Keratinocyte (primary cell): ENCODE measurements at regions not wholly inside any gene's neighbourhood (a gene's known extent, or its start where the extent isn't known, plus 50 kb on each side); places are given as distances from the start of the nearest gene placed in this dataset.

ENCODE experiments used
- DNase-seq: peaks from one replicate; pipeline ENCODE4 v3.0.0-alpha.2; 2011; ENCODE audit warnings: low read depth, missing footprints, low spot score
- FAIRE-seq: peaks from 2 replicates; lab custom pipeline; 2011; peaks lifted over from hg19 to GRCh38; lab: Jason Lieb, UNC
- H2AFZ ChIP-seq: 2 replicates; pipeline ENCODE4 v1.6.0; 2012; ENCODE audit warnings: low read length, control low read depth, inconsistent platforms; ENCODE audit not compliant: control insufficient read depth
- H3K27ac ChIP-seq: 2 replicates; pipeline ENCODE4 v1.5.1; 2011; ENCODE audit warnings: low read length; ENCODE audit not compliant: control insufficient read depth, insufficient read depth
- H3K27me3 ChIP-seq: 3 replicates; pipeline ENCODE4 v1.6.0; 2011; ENCODE audit warnings: low read length; ENCODE audit not compliant: control insufficient read depth, insufficient read depth; ENCODE audit errors: extremely low read depth
- H3K36me3 ChIP-seq, 2 experiments: 2 replicates in 1 of 2; 3 replicates in 1 of 2; pipeline ENCODE4 v1.5.1; 2011; ENCODE audit warnings: low read length in 2 of 2, mild to moderate bottlenecking in 1 of 2; ENCODE audit not compliant: control insufficient read depth in 2 of 2, insufficient read depth in 2 of 2; ENCODE audit errors: extremely low read depth in 1 of 2
- H3K4me1 ChIP-seq: 3 replicates; pipeline ENCODE4 v1.5.1; 2011; ENCODE audit warnings: low read length; ENCODE audit not compliant: control insufficient read depth, insufficient read depth; ENCODE audit errors: extremely low read depth
- H3K4me2 ChIP-seq: 3 replicates; pipeline ENCODE4 v1.6.0; 2011; ENCODE audit warnings: low read depth, low read length; ENCODE audit not compliant: control insufficient read depth, insufficient read depth; ENCODE audit errors: extremely low read depth
- H3K4me3 ChIP-seq, 3 experiments: fragments of 200-600 bp in 1 of 3; sonication (generic) in 1 of 3; 2 replicates in 2 of 3; 3 replicates in 1 of 3; pipeline ENCODE4 v1.5.1; 2011 to 2016; ENCODE audit warnings: low read length in 3 of 3, mild to moderate bottlenecking in 3 of 3, control low read depth in 2 of 3, inconsistent platforms in 1 of 3, low read depth in 1 of 3, mixed read lengths in 1 of 3, mixed run types in 1 of 3, moderate library complexity in 1 of 3; ENCODE audit not compliant: control insufficient read depth in 2 of 3, insufficient read depth in 2 of 3; ENCODE audit errors: extremely low read depth in 1 of 3
- H3K79me2 ChIP-seq: 2 replicates; pipeline ENCODE4 v1.6.0; 2012; ENCODE audit warnings: low read length; ENCODE audit not compliant: control insufficient read depth, insufficient read depth
- H3K9ac ChIP-seq: 3 replicates; pipeline ENCODE4 v1.6.0; 2011; ENCODE audit warnings: low read length; ENCODE audit not compliant: control insufficient read depth, insufficient read depth; ENCODE audit errors: extremely low read depth
- H3K9me1 ChIP-seq: 3 replicates; pipeline ENCODE4 v1.6.0; 2011; ENCODE audit warnings: low read length; ENCODE audit not compliant: control insufficient read depth, insufficient read depth; ENCODE audit errors: extremely low read depth
- H3K9me3 ChIP-seq: 2 replicates; pipeline ENCODE4 v1.5.1; 2012; ENCODE audit warnings: low read depth, low read length; ENCODE audit not compliant: control insufficient read depth
- H4K20me1 ChIP-seq: 3 replicates; pipeline ENCODE4 v1.6.0; 2011; ENCODE audit warnings: low read length; ENCODE audit not compliant: control insufficient read depth, insufficient read depth; ENCODE audit errors: extremely low read depth
- CTCF ChIP-seq, 3 experiments: IDR thresholded peaks in 1 of 3; conservative IDR thresholded peaks in 1 of 3; optimal IDR thresholded peaks in 1 of 3; 2 replicates in 2 of 3; 3 replicates in 1 of 3; pipeline versions ENCODE3 to v1.5.1; 2011; ENCODE audit warnings: low read length in 3 of 3, mild to moderate bottlenecking in 3 of 3, moderate library complexity in 2 of 3, control low read depth in 1 of 3, inconsistent platforms in 1 of 3; ENCODE audit not compliant: insufficient read depth in 2 of 3; ENCODE audit errors: extremely low read depth in 1 of 3
- EZH2 ChIP-seq: IDR thresholded peaks from one replicate; pipeline ENCODE4 v1.6.1; 2012; ENCODE audit warnings: inconsistent platforms, mild to moderate bottlenecking, low read length, moderate library complexity
- dilution Hi-C: fragments of 300-500 bp; cut with MboI; formaldehyde crosslinking; loops from one replicate; pipeline ENCODE4 v1.7.0; 2020; ENCODE audit warnings: low sequenced_read_pairs; ENCODE audit not compliant: extremely low pct_ligation_motif_present

- H3K27ac ChIP-seq: no peak overlapping the region
- H3K4me1 ChIP-seq: no peaks in the 10 kb centered on the region
- no peak overlapping the region for H3K4me3 ChIP-seq
- no peaks in the 10 kb centered on the region for H3K36me3 ChIP-seq
- no peak overlapping the region for H2AFZ ChIP-seq
- dilution Hi-C loops: no loop called here
- H3K9me3 ChIP-seq: no peaks in the 10 kb centered on the region
- H3K9me1 ChIP-seq: no peaks in the 10 kb centered on the region
- no peaks in the 10 kb centered on the region for H3K79me2 ChIP-seq
- H3K27me3 ChIP-seq: no peaks in the 10 kb centered on the region
- FAIRE-seq: no peak
- no peak overlapping the region for H3K9ac ChIP-seq
- H4K20me1 ChIP-seq: no peaks in the 10 kb centered on the region
- no peak for TF ChIP-seq EZH2
- no peak for TF ChIP-seq CTCF (optimal IDR thresholded peaks at IDR 0.05 in 1 of 3, IDR thresholded peaks at IDR 0.05 in 1 of 3, conservative IDR thresholded peaks at IDR 0.05 in 1 of 3; ENCODE audit: extremely low read depth in 1 of 3, insufficient read depth in 2 of 3, low read length in 3 of 3)
- no peak overlapping the region for H3K4me2 ChIP-seq
- no peak for DNase-seq
Measured at GRCh38 chr2:41111836-41112627, 660.1 kb upstream of the SLC8A1 start.

- Histone ChIP-seq H3K27me3 (no peaks in the 10 kb centered on the region), H3K9me1 (no peaks in the 10 kb centered on the region), H4K20me1 (no peaks in the 10 kb centered on the region), H3K79me2 (no peaks in the 10 kb centered on the region), H3K27ac (no peak overlapping the region), H3K4me3 (no peak overlapping the region), H3K9ac (no peak overlapping the region), H3K4me1 (no peaks in the 10 kb centered on the region), H3K36me3 (no peaks in the 10 kb centered on the region), H2AFZ (no peak overlapping the region), H3K9me3 (no peaks in the 10 kb centered on the region), H3K4me2 (no peak overlapping the region)
- dilution Hi-C loops: no loop called here
- TF ChIP-seq EZH2 (no peak), CTCF (optimal IDR thresholded peaks at IDR 0.05 in 1 of 3, IDR thresholded peaks at IDR 0.05 in 1 of 3, conservative IDR thresholded peaks at IDR 0.05 in 1 of 3; ENCODE audit: extremely low read depth in 1 of 3, insufficient read depth in 2 of 3, low read length in 3 of 3) (no peak)
- FAIRE-seq: no peak
- DNase-seq: no peak
Measured at GRCh38 chr2:41116106-41116797, 664.4 kb upstream of the SLC8A1 start.
